SK-N-MC (cell line): ENCODE measurements at regions not wholly inside any gene's neighbourhood (a gene's known extent, or its start where the extent isn't known, plus 50 kb on each side); places are given as distances from the start of the nearest gene placed in this dataset.

ENCODE experiments used
- EZH2 ChIP-seq: fragments of 200-600 bp; sonication (generic); IDR thresholded peaks from one replicate; pipeline ENCODE4 v1.6.1; 2017; ENCODE audit warnings: antibody characterized with exemption
- POLR2AphosphoS5 ChIP-seq: IDR thresholded peaks from 2 replicates; pipeline ENCODE4 v1.6.1; 2012; ENCODE audit warnings: mild to moderate bottlenecking, low read depth, low read length, borderline replicate concordance

DNA sequence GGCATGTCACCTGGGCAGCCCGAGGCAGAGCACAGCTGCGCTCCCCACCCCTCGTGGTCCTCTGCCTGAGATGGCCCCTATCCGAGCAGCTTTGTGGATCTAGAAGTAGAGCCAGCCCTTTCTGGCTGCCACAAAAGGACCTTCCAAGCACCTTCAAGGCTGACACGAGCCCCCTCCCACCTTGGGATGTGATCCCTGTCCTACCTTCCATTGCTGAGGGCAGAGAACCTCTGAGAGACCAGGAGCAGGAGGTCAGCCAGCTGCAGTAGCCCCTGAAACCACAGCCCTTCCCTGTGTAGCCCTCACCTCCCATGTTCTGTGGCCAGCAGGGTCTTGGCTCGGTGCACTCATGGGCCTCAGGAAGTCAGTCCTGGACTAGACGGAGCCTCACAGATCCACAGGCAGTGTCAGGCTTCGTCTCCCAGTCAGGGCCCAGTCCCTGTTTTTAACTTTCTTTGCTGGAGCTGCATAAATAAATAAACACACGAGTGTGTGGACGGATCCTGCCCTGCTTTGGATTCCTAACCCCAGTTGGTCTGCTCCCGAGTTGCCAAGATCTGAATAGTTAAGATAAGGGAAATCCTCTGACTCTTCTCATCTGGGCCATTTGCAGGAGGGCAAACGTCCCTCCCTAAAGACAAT lies 507.7 kb downstream of the PREX1 start:
- TF ChIP-seq POLR2AphosphoS5: no peak
- TF ChIP-seq EZH2: no peak
